HL-60 (cell line): ENCODE measurements at regions not wholly inside any gene's neighbourhood (a gene's known extent, or its start where the extent isn't known, plus 50 kb on each side); places are given as distances from the start of the nearest gene placed in this dataset.

Source experiments
- REST ChIP-seq: IDR thresholded peaks from 2 replicates; pipeline ENCODE4 v1.6.1; 2012; ENCODE audit warnings: low read depth; ENCODE audit not compliant: insufficient replicate concordance
- TF ChIP-seq, protein P1 (sequence below): IDR thresholded peaks from one replicate; pipeline ENCODE4 v1.5.1; 2011; ENCODE audit warnings: low read length, control low read depth, inconsistent platforms; ENCODE audit not compliant: insufficient read depth

- TF ChIP-seq, protein P1, sequence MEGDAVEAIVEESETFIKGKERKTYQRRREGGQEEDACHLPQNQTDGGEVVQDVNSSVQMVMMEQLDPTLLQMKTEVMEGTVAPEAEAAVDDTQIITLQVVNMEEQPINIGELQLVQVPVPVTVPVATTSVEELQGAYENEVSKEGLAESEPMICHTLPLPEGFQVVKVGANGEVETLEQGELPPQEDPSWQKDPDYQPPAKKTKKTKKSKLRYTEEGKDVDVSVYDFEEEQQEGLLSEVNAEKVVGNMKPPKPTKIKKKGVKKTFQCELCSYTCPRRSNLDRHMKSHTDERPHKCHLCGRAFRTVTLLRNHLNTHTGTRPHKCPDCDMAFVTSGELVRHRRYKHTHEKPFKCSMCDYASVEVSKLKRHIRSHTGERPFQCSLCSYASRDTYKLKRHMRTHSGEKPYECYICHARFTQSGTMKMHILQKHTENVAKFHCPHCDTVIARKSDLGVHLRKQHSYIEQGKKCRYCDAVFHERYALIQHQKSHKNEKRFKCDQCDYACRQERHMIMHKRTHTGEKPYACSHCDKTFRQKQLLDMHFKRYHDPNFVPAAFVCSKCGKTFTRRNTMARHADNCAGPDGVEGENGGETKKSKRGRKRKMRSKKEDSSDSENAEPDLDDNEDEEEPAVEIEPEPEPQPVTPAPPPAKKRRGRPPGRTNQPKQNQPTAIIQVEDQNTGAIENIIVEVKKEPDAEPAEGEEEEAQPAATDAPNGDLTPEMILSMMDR, result no peak
- TF ChIP-seq REST, result no peak
Measured at GRCh38 chr21:40924641-40925040, 77.7 kb upstream of the DSCAM start.
